LNCAP (cell line): ENCODE measurements at regions not wholly inside any gene's neighbourhood (a gene's known extent, or its start where the extent isn't known, plus 50 kb on each side); places are given as distances from the start of the nearest gene placed in this dataset.

Source experiments
- TF ChIP-seq, protein P1 (sequence below): fragments of 450-650 bp; IDR thresholded peaks from 2 replicates; pipeline ENCODE4 v1.5.1; 2017; ENCODE audit warnings: mild to moderate bottlenecking

DNA sequence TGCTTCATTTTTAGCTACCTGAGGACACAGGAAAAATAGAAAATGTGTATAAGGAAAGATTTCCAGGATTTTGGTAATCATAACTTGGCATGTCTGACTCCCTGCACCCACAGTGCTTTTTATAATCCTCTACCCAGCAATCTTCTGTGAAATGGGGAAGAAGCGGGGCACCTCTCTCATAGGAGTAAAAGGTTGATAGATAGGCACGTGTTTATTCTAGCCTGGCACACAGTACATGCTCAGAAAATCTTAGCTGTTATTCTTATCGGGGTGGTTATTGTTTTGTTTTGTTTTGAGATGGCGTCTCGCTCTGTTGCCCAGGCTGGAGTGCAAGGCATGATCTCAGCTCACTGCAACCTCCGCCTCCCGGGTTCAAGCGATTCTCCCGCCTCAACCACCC is 87.7 kb upstream of the SALL4 start:
- TF ChIP-seq, protein P1, sequence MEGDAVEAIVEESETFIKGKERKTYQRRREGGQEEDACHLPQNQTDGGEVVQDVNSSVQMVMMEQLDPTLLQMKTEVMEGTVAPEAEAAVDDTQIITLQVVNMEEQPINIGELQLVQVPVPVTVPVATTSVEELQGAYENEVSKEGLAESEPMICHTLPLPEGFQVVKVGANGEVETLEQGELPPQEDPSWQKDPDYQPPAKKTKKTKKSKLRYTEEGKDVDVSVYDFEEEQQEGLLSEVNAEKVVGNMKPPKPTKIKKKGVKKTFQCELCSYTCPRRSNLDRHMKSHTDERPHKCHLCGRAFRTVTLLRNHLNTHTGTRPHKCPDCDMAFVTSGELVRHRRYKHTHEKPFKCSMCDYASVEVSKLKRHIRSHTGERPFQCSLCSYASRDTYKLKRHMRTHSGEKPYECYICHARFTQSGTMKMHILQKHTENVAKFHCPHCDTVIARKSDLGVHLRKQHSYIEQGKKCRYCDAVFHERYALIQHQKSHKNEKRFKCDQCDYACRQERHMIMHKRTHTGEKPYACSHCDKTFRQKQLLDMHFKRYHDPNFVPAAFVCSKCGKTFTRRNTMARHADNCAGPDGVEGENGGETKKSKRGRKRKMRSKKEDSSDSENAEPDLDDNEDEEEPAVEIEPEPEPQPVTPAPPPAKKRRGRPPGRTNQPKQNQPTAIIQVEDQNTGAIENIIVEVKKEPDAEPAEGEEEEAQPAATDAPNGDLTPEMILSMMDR: no peak

- TF ChIP-seq, protein P1: no peak
Measured at GRCh38 chr20:51889466-51889865, 87.1 kb upstream of the SALL4 start.

DNA sequence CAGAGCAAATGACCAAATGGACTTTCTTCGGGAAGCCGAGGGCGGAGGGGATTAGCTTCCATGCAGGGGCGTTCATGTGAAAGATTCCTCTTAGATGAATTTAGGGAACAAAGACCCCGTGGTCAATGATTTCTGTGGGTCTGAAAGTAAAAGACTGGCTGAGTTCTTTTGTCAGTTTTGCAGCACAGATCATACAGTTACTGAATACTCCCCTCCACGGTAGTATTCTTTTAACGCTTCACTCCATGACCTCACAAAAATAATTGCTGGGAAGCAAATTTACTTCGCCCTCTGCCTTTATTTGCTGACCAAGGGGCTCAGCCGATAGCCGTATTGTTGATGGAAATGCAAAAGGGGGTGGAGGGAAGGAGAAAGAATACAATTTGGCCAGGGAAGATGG is 86.0 kb upstream of the SALL4 start:
- TF ChIP-seq, protein P1: no peak

GRCh38 chr20:51886891-51887608 is 84.7 kb upstream of the SALL4 start:
- TF ChIP-seq, protein P1: no peak

DNA sequence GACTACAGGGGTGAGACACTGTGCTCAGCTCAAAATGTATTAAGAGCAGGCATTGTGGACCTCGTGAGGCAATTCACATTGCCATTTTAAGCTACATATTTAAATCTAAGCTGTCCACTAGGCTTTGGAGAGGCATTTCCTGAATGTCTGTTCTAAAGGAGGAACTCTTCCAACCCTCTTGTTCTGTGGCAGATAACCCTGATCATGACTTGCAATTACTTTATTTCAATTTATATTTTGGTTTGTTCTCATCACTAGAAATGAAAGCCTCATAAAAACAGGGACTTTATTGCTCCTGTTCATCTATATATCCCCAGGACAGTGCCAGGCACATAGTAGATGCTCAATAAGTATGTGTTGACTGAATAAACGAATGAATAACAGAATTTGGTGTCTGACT is 84.0 kb upstream of the SALL4 start:
- TF ChIP-seq, protein P1: no peak

DNA sequence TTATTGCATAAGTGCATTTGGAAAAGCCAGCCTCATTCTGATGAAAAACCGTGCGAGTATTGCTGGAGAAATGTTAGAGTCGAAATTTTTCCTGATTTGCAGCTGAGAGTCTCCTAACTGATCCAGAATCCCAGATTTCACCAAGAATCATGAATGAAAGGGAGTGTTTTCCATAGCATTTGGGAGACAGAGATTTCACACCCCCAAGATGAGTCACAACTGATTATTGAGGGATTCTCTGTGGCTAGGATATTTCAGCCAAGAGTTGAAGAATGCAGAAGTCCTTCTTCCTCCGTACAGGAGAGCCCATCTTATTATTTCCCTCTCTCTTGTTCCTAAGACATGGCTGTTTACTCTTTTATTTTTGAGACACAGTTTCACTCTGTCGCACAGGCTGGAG is 82.2 kb upstream of the SALL4 start:
- TF ChIP-seq, protein P1: no peak

GRCh38 chr20:51880188-51880587 is 77.9 kb upstream of the SALL4 start:
- TF ChIP-seq, protein P1: no peak
